ENCODE measurements at regions not wholly inside any gene's neighbourhood (a gene's known extent, or its start where the extent isn't known, plus 50 kb on each side); places are given as distances from the start of the nearest gene placed in this dataset.

- Histone ChIP-seq H3K9me3 (ENCODE audit: low read length) (no peaks in the 10 kb centered on the region), H3K4me3 (ENCODE audit: low read length) (peak overlapping the region; percentile 19; the same call in 1 of the 2 replicates), H3K4me1 (ENCODE audit: low read length) (peaks cover 65% of the 10 kb centered on the region), H3K4me2 (ENCODE audit: low read depth, low read length, poor library complexity, severe bottlenecking) (peak overlapping the region; percentile 50), H3K36me3 (ENCODE audit: insufficient read depth, low read length) (no peaks in the 10 kb centered on the region), H3K9me2 (replicated peaks; ENCODE audit: insufficient read depth, low read length) (no peaks in the 10 kb centered on the region), H4K20me1 (ENCODE audit: insufficient read depth, low read depth, low read length) (no peaks in the 10 kb centered on the region), H3K79me2 (ENCODE audit: low read length) (peaks cover 13% of the 10 kb centered on the region; the same call in 1 of the 2 replicates), H3K27ac (ENCODE audit: low read length) (peak overlapping the region; percentile 62), H2AFZ (ENCODE audit: low read length) (peak overlapping the region; percentile 9; the same call in 1 of the 2 replicates), H3K27me3 (ENCODE audit: low read length) (no peaks in the 10 kb centered on the region), H3K9ac (ENCODE audit: low read length) (peak overlapping the region; percentile 55)
- DNase-seq: peak; percentile 80
Measured at GRCh38 chr2:88828397-88829137, 137.1 kb downstream of the RPIA start.

GRCh38 chr2:88829607-88830463, 138.4 kb downstream of the RPIA start:
- Histone ChIP-seq H3K79me2 (ENCODE audit: low read length) (peaks cover 21% of the 10 kb centered on the region), H2AFZ (ENCODE audit: low read length) (peak overlapping the region; percentile 7), H3K27me3 (ENCODE audit: low read length) (no peaks in the 10 kb centered on the region)

GRCh38 chr2:88831071-88831791, 139.8 kb downstream of the RPIA start:
- H3K4me1 ChIP-seq (ENCODE audit: low read length): peaks cover 91% of the 10 kb centered on the region
- H3K36me3 ChIP-seq (ENCODE audit: insufficient read depth, low read length): no peaks in the 10 kb centered on the region
- H4K20me1 ChIP-seq (ENCODE audit: insufficient read depth, low read depth, low read length): no peaks in the 10 kb centered on the region
- H3K79me2 ChIP-seq (ENCODE audit: low read length): peaks cover 33% of the 10 kb centered on the region
- peak overlapping the region; percentile 62 for H3K4me3 ChIP-seq (ENCODE audit: low read length)
- peak overlapping the region; percentile 100 for H3K27ac ChIP-seq (ENCODE audit: low read length)
- H3K27me3 ChIP-seq (ENCODE audit: low read length): no peaks in the 10 kb centered on the region
- peak overlapping the region; percentile 58; the same call in 1 of the 2 replicates for H2AFZ ChIP-seq (ENCODE audit: low read length)
- H3K9me2 ChIP-seq (replicated peaks; ENCODE audit: insufficient read depth, low read length): no peaks in the 10 kb centered on the region
- peak overlapping the region; percentile 62 for H3K9ac ChIP-seq (ENCODE audit: low read length)
- no peaks in the 10 kb centered on the region for H3K9me3 ChIP-seq (ENCODE audit: low read length)
- no peak for DNase-seq
- peak overlapping the region; percentile 81 for H3K4me2 ChIP-seq (ENCODE audit: low read depth, low read length, poor library complexity, severe bottlenecking)

More at GRCh38 chr2:88829607-88830463, 138.4 kb downstream of the RPIA start:
- H3K36me3 ChIP-seq (ENCODE audit: insufficient read depth, low read length): no peaks in the 10 kb centered on the region
- peak overlapping the region; percentile 81 for H3K4me2 ChIP-seq (ENCODE audit: low read depth, low read length, poor library complexity, severe bottlenecking)
- peak overlapping the region; percentile 8 for H3K9ac ChIP-seq (ENCODE audit: low read length)
- H3K4me1 ChIP-seq (ENCODE audit: low read length): peaks cover 78% of the 10 kb centered on the region
- H3K9me2 ChIP-seq (replicated peaks; ENCODE audit: insufficient read depth, low read length): no peaks in the 10 kb centered on the region
- DNase-seq: peak; percentile 45
- no peaks in the 10 kb centered on the region for H4K20me1 ChIP-seq (ENCODE audit: insufficient read depth, low read depth, low read length)
- no peaks in the 10 kb centered on the region for H3K9me3 ChIP-seq (ENCODE audit: low read length)
- peak overlapping the region; percentile 100 for H3K27ac ChIP-seq (ENCODE audit: low read length)
- H3K4me3 ChIP-seq (ENCODE audit: low read length): no peak overlapping the region

GRCh38 chr2:88831792-88832248, 140.3 kb downstream of the RPIA start:
- H3K4me2 ChIP-seq (ENCODE audit: low read depth, low read length, poor library complexity, severe bottlenecking): peak overlapping the region; percentile 81
- H4K20me1 ChIP-seq (ENCODE audit: insufficient read depth, low read depth, low read length): no peaks in the 10 kb centered on the region
- H3K27me3 ChIP-seq (ENCODE audit: low read length): no peaks in the 10 kb centered on the region
- H3K27ac ChIP-seq (ENCODE audit: low read length): peak overlapping the region; percentile 100
- no peak overlapping the region for H2AFZ ChIP-seq (ENCODE audit: low read length)
- H3K79me2 ChIP-seq (ENCODE audit: low read length): peaks cover 39% of the 10 kb centered on the region
- no peaks in the 10 kb centered on the region for H3K9me3 ChIP-seq (ENCODE audit: low read length)
- peak overlapping the region; percentile 76 for H3K9ac ChIP-seq (ENCODE audit: low read length)
- H3K4me1 ChIP-seq (ENCODE audit: low read length): peaks cover 91% of the 10 kb centered on the region
- no peaks in the 10 kb centered on the region for H3K36me3 ChIP-seq (ENCODE audit: insufficient read depth, low read length)
- DNase-seq: peak; percentile 97
- H3K4me3 ChIP-seq (ENCODE audit: low read length): peak overlapping the region; percentile 62
- no peaks in the 10 kb centered on the region for H3K9me2 ChIP-seq (replicated peaks; ENCODE audit: insufficient read depth, low read length)

- no peaks in the 10 kb centered on the region for H4K20me1 ChIP-seq (ENCODE audit: insufficient read depth, low read depth, low read length)
- peak overlapping the region; percentile 81 for H3K4me2 ChIP-seq (ENCODE audit: low read depth, low read length, poor library complexity, severe bottlenecking)
- DNase-seq: peak; percentile 95
- no peak overlapping the region for H2AFZ ChIP-seq (ENCODE audit: low read length)
- no peaks in the 10 kb centered on the region for H3K36me3 ChIP-seq (ENCODE audit: insufficient read depth, low read length)
- peaks cover 42% of the 10 kb centered on the region for H3K79me2 ChIP-seq (ENCODE audit: low read length)
- peak overlapping the region; percentile 100 for H3K27ac ChIP-seq (ENCODE audit: low read length)
- no peaks in the 10 kb centered on the region for H3K9me3 ChIP-seq (ENCODE audit: low read length)
- H3K9me2 ChIP-seq (replicated peaks; ENCODE audit: insufficient read depth, low read length): no peaks in the 10 kb centered on the region
- H3K4me3 ChIP-seq (ENCODE audit: low read length): peak overlapping the region; percentile 62
- H3K27me3 ChIP-seq (ENCODE audit: low read length): no peaks in the 10 kb centered on the region
- peak overlapping the region; percentile 76 for H3K9ac ChIP-seq (ENCODE audit: low read length)
- H3K4me1 ChIP-seq (ENCODE audit: low read length): peaks cover 95% of the 10 kb centered on the region
Measured at GRCh38 chr2:88832311-88832991, 141.0 kb downstream of the RPIA start.

GRCh38 chr2:88832992-88833389, 141.5 kb downstream of the RPIA start:
- Histone ChIP-seq H3K9me2 (replicated peaks; ENCODE audit: insufficient read depth, low read length) (no peaks in the 10 kb centered on the region), H3K4me2 (ENCODE audit: low read depth, low read length, poor library complexity, severe bottlenecking) (peak overlapping the region; percentile 81), H4K20me1 (ENCODE audit: insufficient read depth, low read depth, low read length) (no peaks in the 10 kb centered on the region), H3K4me1 (ENCODE audit: low read length) (peaks cover 99% of the 10 kb centered on the region), H3K79me2 (ENCODE audit: low read length) (peaks cover 47% of the 10 kb centered on the region), H3K27ac (ENCODE audit: low read length) (peak overlapping the region; percentile 100), H3K4me3 (ENCODE audit: low read length) (peak overlapping the region; percentile 62), H3K9me3 (ENCODE audit: low read length) (no peaks in the 10 kb centered on the region), H3K36me3 (ENCODE audit: insufficient read depth, low read length) (no peaks in the 10 kb centered on the region), H2AFZ (ENCODE audit: low read length) (no peak overlapping the region), H3K27me3 (ENCODE audit: low read length) (no peaks in the 10 kb centered on the region), H3K9ac (ENCODE audit: low read length) (peak overlapping the region; percentile 76)
- peak; percentile 57 for DNase-seq

GRCh38 chr2:88834376-88834775, 142.9 kb downstream of the RPIA start:
- no peaks in the 10 kb centered on the region for H3K9me3 ChIP-seq (ENCODE audit: low read length)
- H4K20me1 ChIP-seq (ENCODE audit: insufficient read depth, low read depth, low read length): no peaks in the 10 kb centered on the region
- H3K9me2 ChIP-seq (replicated peaks; ENCODE audit: insufficient read depth, low read length): no peaks in the 10 kb centered on the region
- H3K9ac ChIP-seq (ENCODE audit: low read length): peak overlapping the region; percentile 76
- peaks cover 100% of the 10 kb centered on the region for H3K4me1 ChIP-seq (ENCODE audit: low read length)
- peak overlapping the region; percentile 50 for H3K4me3 ChIP-seq (ENCODE audit: low read length)
- peaks cover 47% of the 10 kb centered on the region for H3K79me2 ChIP-seq (ENCODE audit: low read length)
- no peaks in the 10 kb centered on the region for H3K27me3 ChIP-seq (ENCODE audit: low read length)
- no peak overlapping the region for H2AFZ ChIP-seq (ENCODE audit: low read length)
- peak overlapping the region; percentile 81 for H3K4me2 ChIP-seq (ENCODE audit: low read depth, low read length, poor library complexity, severe bottlenecking)
- peak; percentile 63 for DNase-seq
- H3K27ac ChIP-seq (ENCODE audit: low read length): peak overlapping the region; percentile 100
- H3K36me3 ChIP-seq (ENCODE audit: insufficient read depth, low read length): no peaks in the 10 kb centered on the region
